NCI-H82 treated with DMSO at 0.1 percent for 48 hours (cell line): ENCODE measurements at regions not wholly inside any gene's neighbourhood (a gene's known extent, or its start where the extent isn't known, plus 50 kb on each side); places are given as distances from the start of the nearest gene placed in this dataset.
"Not testable (repeated sequence)": the region's sequence is repeated elsewhere in the genome, so short reads cannot be mapped to it uniquely, and the experiment has no call there.

ENCODE experiments used
- DNase-seq: peaks from one replicate; lab custom pipeline; 2025; ENCODE audit not compliant: unreplicated experiment; lab: John Stamatoyannopoulos, UW

- DNase-seq, result no peak
Measured at GRCh38 chr4:13678186-13678924, 50.8 kb upstream of the BOD1L1 start.

- no peak for DNase-seq
Measured at GRCh38 chr4:13681570-13681969, 54.0 kb upstream of the BOD1L1 start.

- no peak for DNase-seq
Measured at GRCh38 chr4:13694256-13694655, 66.7 kb upstream of the BOD1L1 start.

GRCh38 chr4:13698296-13698695 lies 70.8 kb upstream of the BOD1L1 start:
- DNase-seq, result no peak

GRCh38 chr4:13700021-13700857 lies 72.7 kb upstream of the BOD1L1 start:
- no peak for DNase-seq

GRCh38 chr4:13700858-13701140 lies 73.3 kb upstream of the BOD1L1 start:
- not testable (repeated sequence) for DNase-seq

- no peak for DNase-seq
Measured at GRCh38 chr4:13701937-13702446, 74.5 kb upstream of the BOD1L1 start.

- DNase-seq, result peak; percentile 82
Measured at GRCh38 chr4:13703096-13703495, 75.6 kb upstream of the BOD1L1 start.

- DNase-seq, result no peak
Measured at GRCh38 chr4:13704035-13704434, 76.5 kb upstream of the BOD1L1 start.

GRCh38 chr4:13704761-13705160 lies 77.2 kb upstream of the BOD1L1 start:
- no peak for DNase-seq

- no peak for DNase-seq
Measured at GRCh38 chr4:13705521-13706041, 78.1 kb upstream of the BOD1L1 start.

- no peak for DNase-seq
Measured at GRCh38 chr4:13706120-13706519, 78.6 kb upstream of the BOD1L1 start.

- DNase-seq, result no peak
Measured at GRCh38 chr4:13706716-13707115, 79.2 kb upstream of the BOD1L1 start.

- DNase-seq, result no peak
Measured at GRCh38 chr4:13710246-13710885, 82.8 kb upstream of the BOD1L1 start.

- no peak for DNase-seq
Measured at GRCh38 chr4:13711233-13711785, 83.8 kb upstream of the BOD1L1 start.

GRCh38 chr4:13721894-13722293 lies 94.4 kb upstream of the BOD1L1 start:
- DNase-seq, result no peak

GRCh38 chr4:13722649-13723048 lies 95.1 kb upstream of the BOD1L1 start:
- no peak for DNase-seq

- no peak for DNase-seq
Measured at GRCh38 chr4:13728761-13729160, 101.2 kb upstream of the BOD1L1 start.

GRCh38 chr4:13731019-13731418 lies 103.5 kb upstream of the BOD1L1 start:
- no peak for DNase-seq

GRCh38 chr4:13733817-13734216 lies 106.3 kb upstream of the BOD1L1 start:
- no peak for DNase-seq

GRCh38 chr4:13750594-13750993 lies 123.1 kb upstream of the BOD1L1 start:
- DNase-seq, result no peak
